Gastrocnemius medialis (tissue), 4 donors: ENCODE measurements at regions not wholly inside any gene's neighbourhood (a gene's known extent, or its start where the extent isn't known, plus 50 kb on each side); places are given as distances from the start of the nearest gene placed in this dataset.

Experiments used
- ATAC-seq, 2 donors: fragments of 150-250 bp; one replicate each; pipeline ENCODE4 v1.9.1; 2016
- DNase-seq, 2 donors: peaks; one replicate each; pipeline ENCODE4 v3.0.0-alpha.2; 2019
- H3K27ac ChIP-seq, 4 donors: fragments of 200-600 bp; sonication (generic); 1 replicate in 1 of 4; 2 replicates in 3 of 4; pipeline ENCODE4 v1.5.1; 2016 to 2018; ENCODE audit warnings: mild to moderate bottlenecking in 2 of 4, moderate library complexity in 1 of 4
- H3K27me3 ChIP-seq, 3 donors: fragments of 200-600 bp; sonication (generic) in 2 of 3; 1 replicate in 1 of 3; 2 replicates in 2 of 3; pipeline versions ENCODE4 v1.5.1 to v1.6.0; 2016 to 2019; ENCODE audit warnings: mild to moderate bottlenecking in 1 of 3, moderate library complexity in 1 of 3
- H3K36me3 ChIP-seq, 2 donors: fragments of 200-600 bp; sonication (generic) in 1 of 2; one replicate each; pipeline ENCODE4 v1.5.1; 2017 to 2018
- H3K4me1 ChIP-seq, 2 donors: fragments of 200-600 bp; sonication (generic) in 1 of 2; one replicate each; pipeline ENCODE4 v1.5.1; 2016 to 2017; ENCODE audit warnings: mild to moderate bottlenecking in 2 of 2
- H3K4me3 ChIP-seq, 4 donors: fragments of 200-600 bp; sonication (generic) in 3 of 4; 1 replicate in 1 of 4; 2 replicates in 3 of 4; pipeline ENCODE4 v1.5.1; 2016 to 2019; ENCODE audit warnings: mild to moderate bottlenecking in 2 of 4
- H3K9me3 ChIP-seq, 3 donors: fragments of 200-600 bp; sonication (generic) in 2 of 3; 1 replicate in 1 of 3; 2 replicates in 2 of 3; pipeline ENCODE4 v1.5.1; 2016 to 2019
- CTCF ChIP-seq, 5 experiments: fragments of 450-650 bp in 3 of 5; fragments of 200-600 bp in 2 of 5; sonication (generic) in 2 of 5; IDR thresholded peaks in 4 of 5; conservative IDR thresholded peaks in 1 of 5; 1 replicate in 4 of 5; 2 replicates in 1 of 5; pipeline ENCODE4 v1.5.1; 2016 to 2019; ENCODE audit warnings: antibody characterized with exemption in 5 of 5, mild to moderate bottlenecking in 3 of 5, moderate library complexity in 3 of 5
- POLR2A ChIP-seq, 2 donors: fragments of 450-650 bp; IDR thresholded peaks; one replicate each; pipeline ENCODE4 v1.6.1; 2017; ENCODE audit warnings: antibody characterized with exemption in 2 of 2, mild to moderate bottlenecking in 2 of 2, moderate library complexity in 2 of 2
- in situ Hi-C, 4 donors: fragments of 200-750 bp; cut with MboI; loops; one replicate each; pipeline versions ENCODE4 v1.15.0 to v1.8.0; 2017; ENCODE audit warnings: low sequenced_read_pairs in 4 of 4
- intact Hi-C: fragments of 100-400 bp; cut with DNase I; formaldehyde crosslinking; loops from one replicate; pipeline ENCODE4 v1.15.1; 2023; ENCODE audit warnings: low total_unique reads

- H3K27ac ChIP-seq = no peak overlapping the region
- intact Hi-C loops = no loop called here
- no peak for TF ChIP-seq CTCF (IDR thresholded peaks at IDR 0.05 in 4 of 5, conservative IDR thresholded peaks at IDR 0.05 in 1 of 5)
- no peak for TF ChIP-seq POLR2A (IDR thresholded peaks at IDR 0.05)
- no peak for ATAC-seq
- H3K27me3 ChIP-seq = no peaks in the 10 kb centered on the region
- no peaks in the 10 kb centered on the region for H3K9me3 ChIP-seq
- no peaks in the 10 kb centered on the region for H3K36me3 ChIP-seq
- DNase-seq = no peak
- in situ Hi-C loops = no loop called here
- H3K4me3 ChIP-seq = no peak overlapping the region
- no peaks in the 10 kb centered on the region for H3K4me1 ChIP-seq
These were observed 872.2 kb upstream of the NXPH2 start for GRCh38 chr2:139652385-139652784.

GRCh38 chr2:139645617-139646016, 865.4 kb upstream of the NXPH2 start:
- Histone ChIP-seq H3K4me3 (no peak overlapping the region), H3K4me1 (no peaks in the 10 kb centered on the region), H3K27me3 (no peaks in the 10 kb centered on the region), H3K27ac (no peak overlapping the region), H3K36me3 (no peaks in the 10 kb centered on the region), H3K9me3 (no peaks in the 10 kb centered on the region)
- DNase-seq (no peak), ATAC-seq (no peak)
- no peak for TF ChIP-seq POLR2A (IDR thresholded peaks at IDR 0.05)
- no peak for TF ChIP-seq CTCF (IDR thresholded peaks at IDR 0.05 in 4 of 5, conservative IDR thresholded peaks at IDR 0.05 in 1 of 5)
- in situ Hi-C loops (no loop called here), intact Hi-C loops (no loop called here)

- Histone ChIP-seq H3K4me3 (no peak overlapping the region), H3K9me3 (no peaks in the 10 kb centered on the region), H3K27me3 (no peaks in the 10 kb centered on the region), H3K4me1 (no peaks in the 10 kb centered on the region), H3K27ac (no peak overlapping the region), H3K36me3 (no peaks in the 10 kb centered on the region)
- ATAC-seq (no peak), DNase-seq (no peak)
- in situ Hi-C loops (no loop called here), intact Hi-C loops (no loop called here)
- TF ChIP-seq CTCF (IDR thresholded peaks at IDR 0.05 in 4 of 5, conservative IDR thresholded peaks at IDR 0.05 in 1 of 5) (no peak), POLR2A (IDR thresholded peaks at IDR 0.05) (no peak)
These were observed 862.9 kb upstream of the NXPH2 start for GRCh38 chr2:139643139-139643538.

GRCh38 chr2:139631966-139632365, 851.8 kb upstream of the NXPH2 start:
- no peak for TF ChIP-seq POLR2A (IDR thresholded peaks at IDR 0.05)
- TF ChIP-seq CTCF (IDR thresholded peaks at IDR 0.05 in 4 of 5, conservative IDR thresholded peaks at IDR 0.05 in 1 of 5) = no peak
- H3K4me1 ChIP-seq = no peaks in the 10 kb centered on the region
- no peak overlapping the region for H3K4me3 ChIP-seq
- H3K9me3 ChIP-seq = no peaks in the 10 kb centered on the region
- in situ Hi-C loops = no loop called here
- DNase-seq = no peak
- ATAC-seq = no peak
- no peak overlapping the region for H3K27ac ChIP-seq
- intact Hi-C loops = no loop called here
- H3K36me3 ChIP-seq = no peaks in the 10 kb centered on the region
- H3K27me3 ChIP-seq = no peaks in the 10 kb centered on the region

GRCh38 chr2:139628931-139629330, 848.7 kb upstream of the NXPH2 start:
- intact Hi-C loops = no loop called here
- H3K27ac ChIP-seq = no peak overlapping the region
- no peaks in the 10 kb centered on the region for H3K9me3 ChIP-seq
- DNase-seq (no peak), ATAC-seq (no peak)
- H3K4me3 ChIP-seq = no peak overlapping the region
- TF ChIP-seq POLR2A (IDR thresholded peaks at IDR 0.05) = no peak
- no peak for TF ChIP-seq CTCF (IDR thresholded peaks at IDR 0.05 in 4 of 5, conservative IDR thresholded peaks at IDR 0.05 in 1 of 5)
- H3K27me3 ChIP-seq = no peaks in the 10 kb centered on the region
- no peaks in the 10 kb centered on the region for H3K4me1 ChIP-seq
- in situ Hi-C loops = no loop called here
- H3K36me3 ChIP-seq = no peaks in the 10 kb centered on the region
